ENCODE measurements at regions not wholly inside any gene's neighbourhood (a gene's known extent, or its start where the extent isn't known, plus 50 kb on each side); places are given as distances from the start of the nearest gene placed in this dataset.

- DNase-seq (ENCODE audit: low spot score) (no peak), FAIRE-seq (no peak), ATAC-seq (no peak)
- H3K4me1 ChIP-seq (ENCODE audit: insufficient read depth, low read length) = no peaks in the 10 kb centered on the region
- peaks cover 73% of the 10 kb centered on the region for H3K9me3 ChIP-seq (ENCODE audit: low read length)
- H3K4me2 ChIP-seq (ENCODE audit: low read depth, low read length) = no peak overlapping the region
- H3K27me3 ChIP-seq (ENCODE audit: control insufficient read depth in 1 of 2, insufficient read depth in 2 of 2, low read length in 2 of 2) = no peaks in the 10 kb centered on the region
- H3K9ac ChIP-seq (ENCODE audit: insufficient read depth, low read depth, low read length) = no peak overlapping the region
- in situ Hi-C loops (cut with HindIII; ENCODE audit: extremely low pct_ligation_motif_present, low pct_unique_long_range_greater_than_20kb) (no loop called here), intact Hi-C loops (cut with micrococcal nuclease; ENCODE audit: unreplicated experiment) (no loop called here)
- BruUV-seq (replicated peaks) = no TSS peak
- TF ChIP-seq PHF20 (CRISPR knock-in tag; IDR thresholded peaks at IDR 0.05) = no peak
- no peak for TF ChIP-seq ZNF891 (CRISPR knock-in tag; IDR thresholded peaks at IDR 0.05)
- TF ChIP-seq ATF7-NPFF (CRISPR knock-in tag; IDR thresholded peaks at IDR 0.05; ENCODE audit: low read depth) = no peak
- no peak for TF ChIP-seq ATF7 (IDR thresholded peaks at IDR 0.05)
- TF ChIP-seq ATF7 (CRISPR knock-in tag; IDR thresholded peaks at IDR 0.05) = no peak
- TF ChIP-seq ZNF550 (CRISPR knock-in tag; IDR thresholded peaks at IDR 0.05; ENCODE audit: borderline replicate concordance) = no peak
- TF ChIP-seq ZNF30 (CRISPR knock-in tag; IDR thresholded peaks at IDR 0.05) = no peak
- TF ChIP-seq, protein P1, sequence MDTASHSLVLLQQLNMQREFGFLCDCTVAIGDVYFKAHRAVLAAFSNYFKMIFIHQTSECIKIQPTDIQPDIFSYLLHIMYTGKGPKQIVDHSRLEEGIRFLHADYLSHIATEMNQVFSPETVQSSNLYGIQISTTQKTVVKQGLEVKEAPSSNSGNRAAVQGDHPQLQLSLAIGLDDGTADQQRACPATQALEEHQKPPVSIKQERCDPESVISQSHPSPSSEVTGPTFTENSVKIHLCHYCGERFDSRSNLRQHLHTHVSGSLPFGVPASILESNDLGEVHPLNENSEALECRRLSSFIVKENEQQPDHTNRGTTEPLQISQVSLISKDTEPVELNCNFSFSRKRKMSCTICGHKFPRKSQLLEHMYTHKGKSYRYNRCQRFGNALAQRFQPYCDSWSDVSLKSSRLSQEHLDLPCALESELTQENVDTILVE (CRISPR knock-in tag; IDR thresholded peaks at IDR 0.05) = no peak
- no peak for TF ChIP-seq FOXK2 (IDR thresholded peaks at IDR 0.05)
- TF ChIP-seq IKZF4 (CRISPR knock-in tag; IDR thresholded peaks at IDR 0.05; ENCODE audit: borderline replicate concordance, low read depth, not compliant biosample characterization) = no peak
- TF ChIP-seq ZNF839 (CRISPR knock-in tag; IDR thresholded peaks at IDR 0.05; ENCODE audit: borderline replicate concordance) = no peak
- H2AFZ ChIP-seq (ENCODE audit: low read length) = no peak overlapping the region
- H3K4me3 ChIP-seq (replicated peaks in 1 of 3; ENCODE audit: insufficient read depth in 1 of 3, low read depth in 2 of 3, low read length in 3 of 3) = no peak overlapping the region
- ChIA-PET POLR2A (no interaction called here), CTCF (ENCODE audit: low intra/inter-chr PET ratio, low total read pairs) (no interaction called here)
- no peak overlapping the region for H3K27ac ChIP-seq (ENCODE audit: extremely low read length, insufficient read depth, low read length)
- no peaks in the 10 kb centered on the region for H3K79me2 ChIP-seq (ENCODE audit: insufficient read depth, low read length)
- 5% methylated on average over 1 of the region's 1 CpG for WGBS (ENCODE audit: low lambda C conversion rate)
- H3K36me3 ChIP-seq (replicated peaks in 1 of 2; ENCODE audit: control insufficient read depth in 1 of 2, insufficient read depth in 2 of 2, low read length in 2 of 2) = no peaks in the 10 kb centered on the region
- H4K20me1 ChIP-seq (ENCODE audit: insufficient read depth, low read length) = no peaks in the 10 kb centered on the region
Observed at GRCh38 chr3:6177417-6177816, 683.5 kb upstream of the GRM7 start.
